Glutamatergic neuron (in vitro differentiated cells): ENCODE measurements at regions not wholly inside any gene's neighbourhood (a gene's known extent, or its start where the extent isn't known, plus 50 kb on each side); places are given as distances from the start of the nearest gene placed in this dataset.

Source experiments
- DNase-seq: peaks from one replicate; pipeline ENCODE4 v3.0.0; 2022
- H3K27ac Mint-ChIP-seq: one replicate; pipeline ENCODE4 v1.8.0; 2020; ENCODE audit warnings: mild to moderate bottlenecking, mixed read lengths, inconsistent platforms; ENCODE audit not compliant: unreplicated experiment
- H3K27me3 Mint-ChIP-seq: one replicate; pipeline ENCODE4 v1.8.0; 2020; ENCODE audit warnings: mild to moderate bottlenecking, moderate library complexity, mixed read lengths, inconsistent platforms; ENCODE audit not compliant: unreplicated experiment
- H3K36me3 Mint-ChIP-seq: one replicate; pipeline ENCODE4 v1.8.0; 2020; ENCODE audit warnings: mild to moderate bottlenecking, mixed read lengths, inconsistent platforms; ENCODE audit not compliant: unreplicated experiment
- H3K4me1 Mint-ChIP-seq: one replicate; pipeline ENCODE4 v1.8.0; 2020; ENCODE audit warnings: mild to moderate bottlenecking, low read depth, mixed read lengths, inconsistent platforms; ENCODE audit not compliant: unreplicated experiment
- H3K4me3 Mint-ChIP-seq: one replicate; pipeline ENCODE4 v1.8.0; 2020; ENCODE audit warnings: mild to moderate bottlenecking, mixed read lengths, inconsistent platforms; ENCODE audit not compliant: unreplicated experiment
- H3K9me3 Mint-ChIP-seq: one replicate; pipeline ENCODE4 v1.8.0; 2020; ENCODE audit warnings: mild to moderate bottlenecking, moderate library complexity, mixed read lengths, inconsistent platforms; ENCODE audit not compliant: unreplicated experiment
- CTCF ChIP-seq: fragments of 200-600 bp; sonication (generic); IDR thresholded peaks from one replicate; pipeline ENCODE4 v1.5.0; 2021; ENCODE audit not compliant: partially characterized antibody, unreplicated experiment

- Mint-ChIP-seq H3K9me3 (no peaks in the 10 kb centered on the region), H3K27ac (no peak overlapping the region), H3K36me3 (no peaks in the 10 kb centered on the region), H3K4me3 (no peak overlapping the region), H3K27me3 (no peaks in the 10 kb centered on the region), H3K4me1 (no peaks in the 10 kb centered on the region)
- no peak for TF ChIP-seq CTCF
- no peak for DNase-seq
Observed at GRCh38 chr6:93494057-93494456, 74.7 kb upstream of the EPHA7 start.

- H3K27me3 Mint-ChIP-seq = no peaks in the 10 kb centered on the region
- no peak for TF ChIP-seq CTCF
- H3K9me3 Mint-ChIP-seq = no peaks in the 10 kb centered on the region
- no peak for DNase-seq
- H3K36me3 Mint-ChIP-seq = no peaks in the 10 kb centered on the region
- no peak overlapping the region for H3K27ac Mint-ChIP-seq
- no peaks in the 10 kb centered on the region for H3K4me1 Mint-ChIP-seq
- H3K4me3 Mint-ChIP-seq = no peak overlapping the region
Observed at GRCh38 chr6:93474733-93475179, 55.4 kb upstream of the EPHA7 start.

GRCh38 chr6:93471281-93471680 is 51.9 kb upstream of the EPHA7 start:
- no peaks in the 10 kb centered on the region for H3K36me3 Mint-ChIP-seq

More at GRCh38 chr6:93471281-93471680, 51.9 kb upstream of the EPHA7 start:
- H3K4me3 Mint-ChIP-seq = no peak overlapping the region
- H3K9me3 Mint-ChIP-seq = peaks cover 1% of the 10 kb centered on the region
- H3K4me1 Mint-ChIP-seq = no peaks in the 10 kb centered on the region
- DNase-seq = no peak
- H3K27me3 Mint-ChIP-seq = no peaks in the 10 kb centered on the region
- TF ChIP-seq CTCF = no peak
- no peak overlapping the region for H3K27ac Mint-ChIP-seq
